ENCODE measurements at regions not wholly inside any gene's neighbourhood (a gene's known extent, or its start where the extent isn't known, plus 50 kb on each side); places are given as distances from the start of the nearest gene placed in this dataset.

DNA sequence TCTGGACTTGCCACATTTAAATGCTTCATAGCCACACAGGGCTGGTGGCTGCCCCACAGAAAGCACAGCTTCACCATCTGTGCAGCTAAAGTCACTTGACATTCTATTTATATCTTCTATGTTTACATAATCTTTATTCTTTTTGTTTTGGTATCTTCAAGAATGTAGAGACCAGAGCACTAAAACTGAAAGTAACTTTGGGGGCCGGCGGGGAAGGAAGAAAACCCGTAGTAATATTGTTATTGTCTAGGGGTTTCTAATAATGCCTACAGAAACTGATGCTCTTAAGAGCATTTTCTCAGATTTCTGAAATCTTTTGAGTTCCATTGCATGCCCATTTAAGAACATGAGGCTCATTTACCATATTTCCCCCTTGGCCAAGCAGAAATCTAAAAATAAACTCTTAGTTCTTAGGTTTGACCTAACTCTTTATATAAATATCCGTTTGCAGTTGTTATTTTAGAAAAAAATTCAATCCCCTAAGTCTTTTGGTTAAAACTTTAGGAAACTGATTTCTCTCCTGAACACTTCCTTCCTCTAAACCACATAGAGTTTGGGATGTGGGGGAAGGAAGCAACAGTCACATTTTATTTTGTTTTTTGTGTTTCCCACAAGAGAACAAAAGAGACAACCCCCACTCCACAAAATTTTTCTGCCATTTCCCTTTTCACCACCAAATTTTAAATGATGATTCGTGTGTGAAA, 207.6 kb downstream of the OGFRL1 start:
- TF ChIP-seq, protein P1, sequence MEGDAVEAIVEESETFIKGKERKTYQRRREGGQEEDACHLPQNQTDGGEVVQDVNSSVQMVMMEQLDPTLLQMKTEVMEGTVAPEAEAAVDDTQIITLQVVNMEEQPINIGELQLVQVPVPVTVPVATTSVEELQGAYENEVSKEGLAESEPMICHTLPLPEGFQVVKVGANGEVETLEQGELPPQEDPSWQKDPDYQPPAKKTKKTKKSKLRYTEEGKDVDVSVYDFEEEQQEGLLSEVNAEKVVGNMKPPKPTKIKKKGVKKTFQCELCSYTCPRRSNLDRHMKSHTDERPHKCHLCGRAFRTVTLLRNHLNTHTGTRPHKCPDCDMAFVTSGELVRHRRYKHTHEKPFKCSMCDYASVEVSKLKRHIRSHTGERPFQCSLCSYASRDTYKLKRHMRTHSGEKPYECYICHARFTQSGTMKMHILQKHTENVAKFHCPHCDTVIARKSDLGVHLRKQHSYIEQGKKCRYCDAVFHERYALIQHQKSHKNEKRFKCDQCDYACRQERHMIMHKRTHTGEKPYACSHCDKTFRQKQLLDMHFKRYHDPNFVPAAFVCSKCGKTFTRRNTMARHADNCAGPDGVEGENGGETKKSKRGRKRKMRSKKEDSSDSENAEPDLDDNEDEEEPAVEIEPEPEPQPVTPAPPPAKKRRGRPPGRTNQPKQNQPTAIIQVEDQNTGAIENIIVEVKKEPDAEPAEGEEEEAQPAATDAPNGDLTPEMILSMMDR (IDR thresholded peaks at IDR 0.05), result no peak
- TF ChIP-seq POLR2A (IDR thresholded peaks at IDR 0.05), result no peak

Measured in esophagus squamous epithelium (tissue), 4 donors.